Activated CD4-positive, alpha-beta T cell treated with anti-CD3 and anti-CD28 coated beads for 24 hours (primary cell): ENCODE measurements at regions not wholly inside any gene's neighbourhood (a gene's known extent, or its start where the extent isn't known, plus 50 kb on each side); places are given as distances from the start of the nearest gene placed in this dataset.

Experiments
- DNase-seq, 2 donors: peaks; one replicate each; pipeline ENCODE4 v3.0.0-alpha.2; 2020; ENCODE audit warnings: low read depth in 2 of 2

DNA sequence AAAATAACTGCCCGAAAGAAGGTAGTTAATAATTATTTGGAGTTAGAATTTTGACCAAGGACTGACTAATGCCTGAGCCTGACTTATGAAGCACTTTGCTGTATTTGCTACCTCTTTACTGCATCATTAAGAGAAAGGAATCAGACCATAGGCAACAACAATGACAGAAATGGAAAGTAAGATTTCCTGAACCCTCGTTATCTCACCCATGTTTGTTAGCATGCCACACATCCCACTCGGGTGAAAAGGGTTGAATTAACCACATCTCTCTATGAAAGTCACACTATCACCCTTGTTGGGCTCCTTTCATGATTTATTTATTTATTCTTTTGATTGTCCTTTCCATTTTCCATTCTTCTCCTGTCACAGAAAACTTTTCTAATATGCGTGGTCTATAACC lies 59.6 kb downstream of the OLIG3 start:
- DNase-seq, result no peak

DNA sequence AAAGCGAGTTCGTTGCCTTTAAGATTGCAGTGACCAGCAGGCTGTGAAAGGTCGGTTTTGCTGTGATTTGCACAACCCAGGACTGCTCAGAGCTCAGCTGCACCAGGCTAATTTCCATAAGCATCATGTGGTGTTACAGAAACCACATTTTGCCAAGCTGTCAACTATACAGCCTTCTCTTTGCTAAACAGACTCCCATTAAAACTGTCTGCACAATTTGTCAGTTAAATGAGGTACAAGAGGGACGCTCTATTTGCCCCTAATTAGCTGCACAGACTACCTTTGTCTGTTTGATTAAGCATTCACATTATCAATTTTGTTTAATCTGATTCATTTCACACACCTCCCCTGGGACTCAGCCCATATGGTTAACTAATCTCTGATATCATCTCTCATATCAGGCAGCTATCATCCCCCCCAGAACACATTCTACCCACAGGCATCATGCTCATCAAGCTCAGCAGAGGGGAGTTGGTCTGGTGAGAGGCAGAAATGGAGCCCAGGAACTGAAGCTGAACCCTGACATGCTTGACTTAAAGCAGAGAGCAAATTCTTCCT lies 62.1 kb downstream of the OLIG3 start:
- no peak for DNase-seq

DNA sequence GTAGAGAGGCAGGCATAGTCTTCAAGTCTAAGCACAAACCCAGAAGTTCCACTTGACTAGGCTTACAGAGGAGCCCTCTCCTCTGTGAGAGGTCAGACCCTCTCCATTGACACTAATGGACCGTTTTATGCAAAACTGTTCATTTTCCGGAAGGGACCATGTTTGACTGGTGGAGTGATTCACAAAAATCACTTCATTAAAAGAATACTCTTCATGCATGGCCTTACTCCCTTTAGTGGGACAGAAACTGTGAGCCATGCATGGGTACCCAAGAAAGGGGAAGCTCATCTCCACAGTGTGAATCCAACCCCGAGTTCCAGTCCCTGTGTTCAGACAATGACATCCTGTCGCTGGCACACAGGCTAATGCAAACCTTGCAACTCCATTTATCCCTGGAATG lies 63.2 kb downstream of the OLIG3 start:
- no peak for DNase-seq

- no peak for DNase-seq
Observed at GRCh38 chr6:137427656-137428290, 66.4 kb downstream of the OLIG3 start.

GRCh38 chr6:137426007-137426689 lies 68.0 kb downstream of the OLIG3 start:
- DNase-seq, result no peak

DNA sequence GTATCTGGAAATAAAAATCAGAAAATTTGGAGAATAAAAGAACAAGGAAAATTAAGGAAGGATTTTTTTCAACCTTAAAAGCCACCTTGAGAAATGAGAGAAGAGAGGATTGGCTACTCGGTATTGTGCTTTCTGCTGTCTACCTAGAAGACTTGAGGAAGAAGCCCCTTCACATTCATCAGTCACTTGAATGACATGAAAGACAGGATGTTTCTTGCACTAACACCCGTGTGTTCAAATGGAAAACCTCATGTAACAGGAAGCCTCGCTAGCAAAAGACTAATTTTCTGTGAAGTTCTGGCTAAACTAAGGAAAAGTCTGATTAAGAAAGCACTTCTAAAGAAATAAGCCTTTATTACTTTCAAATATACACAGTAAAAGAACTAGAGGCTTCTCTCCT lies 69.9 kb downstream of the OLIG3 start:
- DNase-seq, result no peak

DNA sequence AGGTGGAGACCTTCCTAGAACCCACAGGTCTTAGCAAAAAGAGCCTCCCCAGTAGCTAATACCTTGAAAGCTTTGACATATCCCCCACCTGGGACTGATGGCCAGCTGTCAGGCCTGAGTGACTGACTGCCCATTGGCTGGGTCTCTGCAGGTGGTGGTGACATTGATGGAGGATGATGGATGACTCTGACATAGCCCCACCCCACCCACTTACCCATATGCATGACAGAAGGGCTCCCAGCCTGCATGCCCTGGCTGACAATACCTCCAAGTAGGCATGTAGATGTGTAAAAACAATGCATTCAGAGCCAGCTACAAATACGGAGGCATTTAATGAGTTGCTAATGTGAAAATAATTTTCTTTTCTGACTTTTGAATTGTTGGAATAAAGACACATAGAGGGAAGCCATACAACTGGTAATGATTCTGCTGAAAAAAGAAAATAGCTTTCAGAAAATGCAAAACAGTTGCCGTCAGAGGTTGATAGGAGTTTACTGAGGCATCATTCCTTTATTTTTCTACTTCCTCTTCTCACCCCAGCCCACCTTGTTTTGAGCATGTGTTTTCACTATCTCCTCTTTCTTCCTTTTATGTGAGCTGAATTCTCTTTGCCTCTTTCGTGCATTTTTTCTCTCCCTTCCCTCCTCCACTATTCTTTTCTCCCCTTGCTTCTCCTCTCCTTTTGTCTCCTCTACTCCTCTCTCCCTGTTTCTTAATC lies 70.6 kb downstream of the OLIG3 start:
- no peak for DNase-seq

- no peak for DNase-seq
Observed at GRCh38 chr6:137417396-137417795, 76.8 kb downstream of the OLIG3 start.

DNA sequence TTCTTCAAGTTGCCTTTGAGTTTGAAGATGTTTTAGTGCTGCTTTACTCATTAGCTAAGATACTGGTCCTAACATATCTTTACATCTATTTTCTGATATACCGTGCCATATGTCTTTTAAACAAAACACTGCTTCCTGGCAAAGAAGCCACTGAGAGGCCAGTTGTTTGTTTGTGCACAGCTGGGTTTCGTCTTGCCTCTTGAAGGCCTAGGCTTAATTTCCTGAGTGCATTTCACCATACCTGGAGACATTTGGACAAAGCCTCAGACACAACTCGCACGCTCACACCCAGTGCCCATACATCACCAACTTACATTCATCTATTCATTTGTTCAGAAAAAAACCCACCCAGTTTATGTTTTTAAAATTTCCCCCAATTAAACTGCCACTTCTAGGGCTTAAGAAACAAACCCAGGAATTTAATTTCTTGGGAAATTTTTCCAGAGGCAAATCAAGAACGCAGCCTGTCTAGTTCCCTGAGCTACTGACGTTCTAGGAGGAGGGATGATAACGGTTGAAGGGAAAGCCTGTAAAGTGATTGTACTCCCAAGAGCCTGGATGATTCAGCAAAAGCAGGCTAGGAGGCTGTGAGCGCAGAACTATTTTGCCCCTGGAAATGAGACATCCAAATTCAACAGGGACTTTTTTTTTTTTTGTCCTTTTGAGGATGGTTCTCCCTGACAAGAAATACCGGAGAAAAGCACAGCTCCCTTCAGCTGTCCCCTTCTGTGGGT lies 77.7 kb downstream of the OLIG3 start:
- no peak for DNase-seq

GRCh38 chr6:137415834-137416190 lies 78.4 kb downstream of the OLIG3 start:
- no peak for DNase-seq

GRCh38 chr6:137415127-137415833 lies 78.9 kb downstream of the OLIG3 start:
- peak; percentile 32 to 45 for DNase-seq

- DNase-seq, result no peak
Observed at GRCh38 chr6:137414599-137414998, 79.6 kb downstream of the OLIG3 start.

DNA sequence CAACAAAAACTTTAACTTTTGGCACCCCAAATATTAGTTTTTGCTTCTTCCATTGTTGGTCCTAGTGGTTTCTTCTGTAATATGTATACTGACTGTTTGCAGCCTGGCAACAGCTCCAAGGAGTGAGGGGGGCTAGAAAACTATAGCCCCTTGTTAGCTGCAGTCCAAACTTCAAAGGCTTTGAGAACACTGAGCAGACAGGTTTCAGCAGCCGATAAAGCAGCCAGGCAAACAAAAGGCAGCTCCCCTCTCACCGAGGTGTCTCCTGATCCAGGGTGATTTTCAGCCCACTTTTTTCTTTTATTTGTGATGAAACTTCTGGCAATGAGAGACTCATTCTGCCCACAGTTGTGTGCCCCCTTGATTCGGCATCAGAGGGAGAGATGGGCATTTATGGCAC lies 80.7 kb downstream of the OLIG3 start:
- no peak for DNase-seq

GRCh38 chr6:137412562-137412961 lies 81.6 kb downstream of the OLIG3 start:
- no peak for DNase-seq

- no peak for DNase-seq
Observed at GRCh38 chr6:137409266-137409777, 84.9 kb downstream of the OLIG3 start.

GRCh38 chr6:137407816-137408215 lies 86.4 kb downstream of the OLIG3 start:
- DNase-seq, result no peak

DNA sequence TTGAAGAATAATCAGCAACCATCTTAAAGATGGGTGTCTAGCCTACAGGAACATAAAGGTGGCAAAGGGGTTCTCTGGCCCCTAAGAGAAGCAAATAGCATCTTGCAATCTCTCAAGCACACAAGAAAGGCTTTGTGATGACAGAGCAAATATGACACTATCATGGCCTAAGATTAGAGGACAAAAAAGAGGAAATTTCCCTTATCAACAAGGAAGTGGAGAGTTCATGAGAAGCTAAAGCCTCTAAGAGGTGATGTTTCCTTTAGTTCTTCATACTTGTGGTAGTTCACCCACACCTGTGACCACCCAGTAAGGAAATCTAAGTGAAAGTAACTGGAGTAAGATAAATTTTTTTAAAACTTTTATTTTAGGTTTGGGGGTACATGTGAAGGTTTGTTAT lies 88.4 kb downstream of the OLIG3 start:
- DNase-seq, result no peak

- DNase-seq, result no peak
Observed at GRCh38 chr6:137403855-137404254, 90.3 kb downstream of the OLIG3 start.

DNA sequence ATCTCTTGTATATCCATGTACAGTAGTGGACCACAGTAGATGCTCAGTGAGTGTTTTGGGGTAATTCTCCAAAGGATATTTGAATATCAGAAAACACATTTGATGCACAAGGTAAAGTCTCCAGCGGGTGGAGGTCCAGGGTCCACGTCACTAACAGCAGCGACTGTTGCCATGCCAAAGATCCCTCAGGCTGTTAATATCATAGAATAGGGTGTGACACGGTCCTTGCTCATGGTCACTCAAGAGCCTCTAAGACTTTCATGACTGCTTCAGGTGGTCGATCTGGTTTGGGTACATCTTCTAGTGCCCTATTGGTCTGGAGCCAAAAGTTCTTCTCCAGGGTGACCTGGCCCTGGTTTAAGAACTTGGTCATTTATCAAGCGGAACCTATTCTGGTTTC lies 90.8 kb downstream of the OLIG3 start:
- DNase-seq, result no peak

DNA sequence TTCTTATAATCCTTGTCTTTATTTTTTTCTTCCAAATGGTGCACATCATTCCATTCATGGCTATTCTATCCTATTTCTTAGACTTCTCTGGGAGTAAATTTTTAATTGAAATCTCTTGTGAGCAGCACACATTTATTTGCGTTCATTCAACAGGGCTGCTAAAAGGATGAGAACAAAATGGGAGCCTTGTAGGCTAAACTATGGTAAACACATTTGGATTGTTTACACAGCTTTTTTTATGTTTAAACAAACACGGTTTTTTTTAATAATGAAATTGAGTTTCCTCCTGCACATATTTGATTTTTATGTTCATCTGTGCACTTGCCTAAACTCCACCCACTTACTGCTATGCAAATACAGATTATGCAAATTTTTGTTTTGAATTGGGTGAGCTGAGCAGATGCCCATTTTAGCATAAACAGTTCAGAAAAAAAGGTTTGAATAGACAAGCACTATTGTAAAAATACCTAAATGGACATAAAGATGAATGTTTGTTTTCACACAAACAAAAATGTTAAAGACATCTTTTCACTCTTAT lies 92.0 kb downstream of the OLIG3 start:
- no peak for DNase-seq

GRCh38 chr6:137401088-137401487 lies 93.1 kb downstream of the OLIG3 start:
- no peak for DNase-seq
